Neutrophil (primary cell): ENCODE measurements at regions not wholly inside any gene's neighbourhood (a gene's known extent, or its start where the extent isn't known, plus 50 kb on each side); places are given as distances from the start of the nearest gene placed in this dataset.
"Not testable (repeated sequence)": the region's sequence is repeated elsewhere in the genome, so short reads cannot be mapped to it uniquely, and the experiment has no call there.

Experiments used
- H3K27ac ChIP-seq: fragments of 200-600 bp; sonication (generic); 2 replicates; pipeline ENCODE4 v1.5.1; 2016; ENCODE audit warnings: mild to moderate bottlenecking, moderate library complexity
- H3K27me3 ChIP-seq: fragments of 200-600 bp; sonication (generic); 2 replicates; pipeline ENCODE4 v1.6.0; 2016; ENCODE audit warnings: mild to moderate bottlenecking
- H3K36me3 ChIP-seq: fragments of 200-600 bp; sonication (generic); 2 replicates; pipeline ENCODE4 v1.5.1; 2017
- H3K4me1 ChIP-seq, 2 experiments: fragments of 200-600 bp in 1 of 2; sonication (generic) in 1 of 2; 1 replicate in 1 of 2; 2 replicates in 1 of 2; pipeline versions ENCODE4 v1.5.1 to v1.6.1; 2013 to 2016; ENCODE audit warnings: low read depth in 1 of 2, low read length in 1 of 2, mild to moderate bottlenecking in 1 of 2, moderate library complexity in 1 of 2; ENCODE audit not compliant: control insufficient read depth in 1 of 2, insufficient read depth in 1 of 2
- H3K4me3 ChIP-seq, 2 experiments: fragments of 200-600 bp in 1 of 2; sonication (generic) in 1 of 2; 1 replicate in 1 of 2; 2 replicates in 1 of 2; pipeline ENCODE4 v1.5.1; 2013 to 2016; ENCODE audit warnings: low read depth in 1 of 2, low read length in 1 of 2, mild to moderate bottlenecking in 1 of 2, moderate library complexity in 1 of 2
- H3K9me3 ChIP-seq: fragments of 200-600 bp; sonication (generic); 2 replicates; pipeline ENCODE4 v1.5.1; 2016
- CTCF ChIP-seq: fragments of 200-600 bp; sonication (generic); IDR thresholded peaks from 2 replicates; pipeline ENCODE4 v1.5.1; 2016; ENCODE audit warnings: antibody characterized with exemption

DNA sequence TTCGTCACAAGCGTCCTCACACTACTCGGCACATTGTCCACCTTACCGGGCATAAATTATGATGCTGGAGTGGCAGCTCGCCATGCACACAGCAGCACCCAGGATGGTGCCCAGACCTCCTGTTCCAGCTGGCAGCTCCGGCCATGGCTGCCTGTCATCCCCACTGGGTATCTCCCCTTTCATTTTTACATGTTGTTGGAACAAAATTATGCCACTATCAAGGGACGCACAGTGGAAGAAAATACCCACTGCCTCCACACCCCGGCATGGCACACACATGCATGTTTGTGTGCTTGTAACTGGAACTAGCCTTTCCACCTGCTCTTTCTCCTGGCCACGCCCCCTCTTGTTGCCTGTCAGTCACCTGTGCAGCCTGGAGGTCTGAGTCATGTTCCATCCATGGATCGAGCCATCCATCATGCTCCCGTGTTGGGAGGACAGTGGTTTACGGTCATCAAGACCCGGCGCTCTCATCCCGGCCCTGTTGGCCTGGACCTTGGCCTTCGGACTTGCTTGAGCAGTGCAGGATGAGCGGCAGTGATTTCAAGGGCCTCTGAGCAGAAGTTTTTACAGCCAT lies 1069.6 kb downstream of the BRD1 start:
- no peak overlapping the region for H3K27ac ChIP-seq
- no peaks in the 10 kb centered on the region for H3K9me3 ChIP-seq
- H3K4me1 ChIP-seq: no peaks in the 10 kb centered on the region
- no peaks in the 10 kb centered on the region for H3K36me3 ChIP-seq
- H3K4me3 ChIP-seq: no peak overlapping the region
- TF ChIP-seq CTCF: no peak
- H3K27me3 ChIP-seq: no peaks in the 10 kb centered on the region

DNA sequence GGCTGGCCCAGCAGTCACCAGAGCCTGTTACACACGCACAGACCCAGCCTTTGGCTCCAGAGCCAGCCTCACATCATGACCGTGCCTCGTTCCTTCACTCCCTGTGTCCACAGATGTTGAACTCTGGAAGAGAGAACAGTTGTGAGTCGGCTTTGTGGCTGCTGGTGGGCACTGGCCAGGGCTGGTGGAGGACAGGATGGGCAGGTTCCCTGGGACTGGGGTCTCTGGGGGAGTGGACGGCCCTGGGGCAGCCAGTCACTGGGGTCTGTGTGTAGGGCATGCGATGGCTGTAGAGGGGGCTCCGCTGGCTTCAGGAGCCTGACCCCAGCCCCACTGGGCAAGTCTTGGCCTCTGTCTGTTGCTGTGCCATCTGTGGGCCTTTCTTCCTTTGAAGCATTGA lies 1070.1 kb downstream of the BRD1 start:
- Histone ChIP-seq H3K4me3 (no peak overlapping the region), H3K27me3 (no peaks in the 10 kb centered on the region), H3K27ac (no peak overlapping the region), H3K9me3 (no peaks in the 10 kb centered on the region), H3K4me1 (no peaks in the 10 kb centered on the region), H3K36me3 (no peaks in the 10 kb centered on the region)
- no peak for TF ChIP-seq CTCF

DNA sequence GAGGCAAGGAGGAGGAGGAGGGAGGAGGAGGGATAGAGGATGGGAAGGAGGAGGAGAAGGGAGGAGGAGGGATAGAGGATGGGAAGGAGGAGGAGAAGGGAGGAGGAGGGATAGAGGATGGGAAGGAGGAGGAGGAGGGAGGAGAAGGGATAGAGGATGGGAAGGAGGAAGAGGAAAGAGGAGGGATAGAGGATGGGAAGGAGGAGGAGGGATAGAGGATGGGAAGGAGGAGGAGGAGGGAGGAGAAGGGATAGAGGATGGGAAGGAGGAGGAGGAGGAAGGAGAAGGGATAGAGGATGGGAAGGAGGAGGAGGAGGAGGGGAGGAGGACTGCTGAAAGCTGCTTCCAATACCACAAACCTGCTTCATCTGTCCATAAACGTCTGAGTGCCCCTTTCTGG lies 1070.5 kb downstream of the BRD1 start:
- H3K27me3 ChIP-seq, H3K36me3 ChIP-seq, H3K9me3 ChIP-seq, H3K27ac ChIP-seq, H3K4me3 ChIP-seq, H3K4me1 ChIP-seq: not testable (repeated sequence)

DNA sequence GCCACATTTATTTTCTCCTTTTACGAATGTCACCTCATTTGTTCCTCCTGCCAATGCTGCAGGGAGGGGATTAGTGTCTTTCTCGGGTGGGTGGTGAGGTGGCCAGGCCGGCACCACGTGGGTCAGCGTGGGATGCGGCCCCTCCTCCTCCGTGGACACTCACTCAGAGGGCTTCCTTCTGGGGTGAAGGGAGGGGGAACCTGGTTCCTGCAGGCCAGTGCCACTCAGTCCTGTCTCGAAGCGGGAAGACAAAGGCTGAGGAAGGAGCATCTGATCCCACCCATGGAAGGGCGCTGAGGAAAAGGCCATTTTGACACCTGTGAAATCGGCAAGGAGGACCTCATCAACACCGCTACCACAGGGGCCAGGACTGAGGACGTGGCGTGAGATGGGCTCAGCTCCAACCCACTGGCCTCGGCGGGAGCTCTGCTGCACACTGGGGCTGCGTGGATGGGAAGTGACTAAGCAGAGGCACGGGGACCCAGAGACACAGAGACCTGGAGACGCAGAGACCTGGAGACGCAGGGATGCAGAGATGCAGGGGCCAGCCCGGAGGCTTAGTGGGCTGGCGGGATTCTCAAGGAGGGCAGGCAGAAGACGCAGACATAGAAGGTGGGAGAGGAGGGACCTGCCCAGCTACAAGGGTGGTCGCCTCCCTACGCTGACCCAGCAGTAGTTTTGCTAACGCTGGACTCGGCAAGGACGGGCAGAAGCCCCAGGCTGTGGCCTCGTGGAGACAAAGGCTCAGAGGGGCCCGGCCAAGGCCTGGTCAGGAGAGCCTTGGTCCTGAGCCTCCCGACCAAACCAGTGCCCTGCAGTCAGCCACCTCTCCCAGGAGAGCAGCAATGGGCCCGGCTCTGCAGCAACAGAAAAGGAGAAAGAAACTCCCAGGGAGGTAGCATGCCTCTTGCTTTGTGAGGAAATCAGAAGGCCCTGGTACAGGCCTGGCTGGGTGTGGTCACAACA lies 1071.2 kb downstream of the BRD1 start:
- no peak overlapping the region for H3K4me3 ChIP-seq
- no peaks in the 10 kb centered on the region for H3K36me3 ChIP-seq
- no peaks in the 10 kb centered on the region for H3K4me1 ChIP-seq
- H3K27ac ChIP-seq: no peak overlapping the region
- no peaks in the 10 kb centered on the region for H3K9me3 ChIP-seq
- no peak for TF ChIP-seq CTCF
- H3K27me3 ChIP-seq: no peaks in the 10 kb centered on the region

- H3K4me1 ChIP-seq: no peaks in the 10 kb centered on the region
- H3K27ac ChIP-seq: no peak overlapping the region
- TF ChIP-seq CTCF: no peak
- H3K9me3 ChIP-seq: no peaks in the 10 kb centered on the region
- no peaks in the 10 kb centered on the region for H3K27me3 ChIP-seq
- H3K4me3 ChIP-seq: no peak overlapping the region
- no peaks in the 10 kb centered on the region for H3K36me3 ChIP-seq
Measured at GRCh38 chr22:48755059-48755949, 1072.4 kb downstream of the BRD1 start.
